ENCODE measurements at regions not wholly inside any gene's neighbourhood (a gene's known extent, or its start where the extent isn't known, plus 50 kb on each side); places are given as distances from the start of the nearest gene placed in this dataset.

DNA sequence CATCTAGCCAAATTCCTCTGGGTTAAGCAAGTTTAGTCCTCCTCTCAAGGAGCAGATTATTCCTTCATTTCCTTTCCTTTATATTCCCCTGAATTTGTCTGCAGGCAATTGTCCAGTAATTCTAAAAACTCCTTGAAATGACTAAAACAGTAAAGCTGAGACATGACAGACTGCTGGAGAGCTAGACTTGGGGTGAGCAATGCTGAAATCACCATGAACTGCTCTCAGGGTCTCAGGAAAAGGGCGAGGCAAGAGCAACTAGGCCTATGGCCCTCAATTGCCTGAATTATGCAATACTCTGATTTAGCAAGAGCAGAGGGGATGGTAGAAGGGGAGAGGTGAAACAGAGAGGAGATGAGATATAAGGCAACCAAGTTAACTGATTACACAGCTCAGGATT lies 172.9 kb upstream of the NREP start:
- no peaks in the 10 kb centered on the region for H3K4me1 ChIP-seq (ENCODE audit: insufficient read depth, low read length, poor library complexity, severe bottlenecking)
- no peak for TF ChIP-seq EZH2phosphoT487 (IDR thresholded peaks at IDR 0.05; ENCODE audit: borderline replicate concordance, low read depth, low read length)
- no peak for TF ChIP-seq CTCF (conservative IDR thresholded peaks at IDR 0.05; ENCODE audit: low read length)
- H3K36me3 ChIP-seq (ENCODE audit: insufficient read depth, low read length): no peaks in the 10 kb centered on the region
- H3K79me2 ChIP-seq (ENCODE audit: insufficient read depth, low read depth, low read length): no peaks in the 10 kb centered on the region
- ChIA-PET POLR2A (interaction anchor here (0.7 kb wide), 1 partner anchor 811 kb away, joined by 3 read pairs; no protein-coding TSS in a partner anchor), CTCF (ENCODE audit: unreplicated experiment) (no interaction called here)
- DNase-seq (ENCODE audit: low spot score): no peak
- H3K27ac ChIP-seq (ENCODE audit: low read depth, low read length, poor library complexity, severe bottlenecking): no peak overlapping the region
- H3K9me3 ChIP-seq (ENCODE audit: low read length): no peaks in the 10 kb centered on the region
- no peaks in the 10 kb centered on the region for H4K20me1 ChIP-seq (ENCODE audit: insufficient read depth, low read length)
- H3K9me2 ChIP-seq (ENCODE audit: insufficient read depth, low read length): no peaks in the 10 kb centered on the region
- no peak overlapping the region for H3K4me3 ChIP-seq (ENCODE audit: low read depth, low read length, poor library complexity, severe bottlenecking)
- no peak overlapping the region for H3K4me2 ChIP-seq (ENCODE audit: low read length)
- intact Hi-C loops (cut with micrococcal nuclease; ENCODE audit: unreplicated experiment): no loop called here
- H2AFZ ChIP-seq (ENCODE audit: low read length): no peak overlapping the region
- no TSS peak for BruUV-seq (replicated peaks)

GRCh38 chr5:111929261-111929660 lies 172.3 kb upstream of the NREP start:
- Histone ChIP-seq H3K9me3 (ENCODE audit: low read length) (no peaks in the 10 kb centered on the region), H3K4me3 (ENCODE audit: low read depth, low read length, poor library complexity, severe bottlenecking) (no peak overlapping the region), H3K79me2 (ENCODE audit: insufficient read depth, low read depth, low read length) (no peaks in the 10 kb centered on the region), H3K4me2 (ENCODE audit: low read length) (no peak overlapping the region), H2AFZ (ENCODE audit: low read length) (no peak overlapping the region), H3K36me3 (ENCODE audit: insufficient read depth, low read length) (no peaks in the 10 kb centered on the region), H3K4me1 (ENCODE audit: insufficient read depth, low read length, poor library complexity, severe bottlenecking) (no peaks in the 10 kb centered on the region), H4K20me1 (ENCODE audit: insufficient read depth, low read length) (no peaks in the 10 kb centered on the region), H3K27ac (ENCODE audit: low read depth, low read length, poor library complexity, severe bottlenecking) (no peak overlapping the region), H3K9me2 (ENCODE audit: insufficient read depth, low read length) (no peaks in the 10 kb centered on the region)
- intact Hi-C loops (cut with micrococcal nuclease; ENCODE audit: unreplicated experiment): no loop called here
- POLR2A ChIA-PET: no interaction called here
- DNase-seq (ENCODE audit: low spot score): no peak
- BruUV-seq (replicated peaks): no TSS peak
- CTCF ChIA-PET (ENCODE audit: unreplicated experiment): no interaction called here
- no peak for TF ChIP-seq EZH2phosphoT487 (IDR thresholded peaks at IDR 0.05; ENCODE audit: borderline replicate concordance, low read depth, low read length)
- no peak for TF ChIP-seq CTCF (conservative IDR thresholded peaks at IDR 0.05; ENCODE audit: low read length)

- Histone ChIP-seq H3K4me2 (ENCODE audit: low read length) (no peak overlapping the region), H4K20me1 (ENCODE audit: insufficient read depth, low read length) (no peaks in the 10 kb centered on the region), H3K9me3 (ENCODE audit: low read length) (no peaks in the 10 kb centered on the region), H3K79me2 (ENCODE audit: insufficient read depth, low read depth, low read length) (no peaks in the 10 kb centered on the region), H3K4me3 (ENCODE audit: low read depth, low read length, poor library complexity, severe bottlenecking) (no peak overlapping the region), H3K27ac (ENCODE audit: low read depth, low read length, poor library complexity, severe bottlenecking) (no peak overlapping the region), H2AFZ (ENCODE audit: low read length) (no peak overlapping the region), H3K4me1 (ENCODE audit: insufficient read depth, low read length, poor library complexity, severe bottlenecking) (no peaks in the 10 kb centered on the region), H3K36me3 (ENCODE audit: insufficient read depth, low read length) (no peaks in the 10 kb centered on the region), H3K9me2 (ENCODE audit: insufficient read depth, low read length) (no peaks in the 10 kb centered on the region)
- TF ChIP-seq CTCF (conservative IDR thresholded peaks at IDR 0.05; ENCODE audit: low read length): no peak
- TF ChIP-seq EZH2phosphoT487 (IDR thresholded peaks at IDR 0.05; ENCODE audit: borderline replicate concordance, low read depth, low read length): no peak
- DNase-seq (ENCODE audit: low spot score): no peak
- ChIA-PET POLR2A (no interaction called here), CTCF (ENCODE audit: unreplicated experiment) (no interaction called here)
- BruUV-seq (replicated peaks): no TSS peak
- intact Hi-C loops (cut with micrococcal nuclease; ENCODE audit: unreplicated experiment): no loop called here
These were observed 171.5 kb upstream of the NREP start for GRCh38 chr5:111928511-111928910.
